Effector memory CD4-positive, alpha-beta T cell (primary cell): ENCODE measurements at regions not wholly inside any gene's neighbourhood (a gene's known extent, or its start where the extent isn't known, plus 50 kb on each side); places are given as distances from the start of the nearest gene placed in this dataset.

ENCODE experiments used
- DNase-seq, 3 donors: peaks; one replicate each; pipeline ENCODE4 v3.0.0-alpha.2; 2020
- H3K27ac ChIP-seq: 2 replicates; pipeline ENCODE4 v1.7.0; 2013; ENCODE audit warnings: mild to moderate bottlenecking, low read length, moderate library complexity; ENCODE audit not compliant: insufficient read depth, poor library complexity, severe bottlenecking
- H3K27me3 ChIP-seq: replicated peaks from 2 replicates; pipeline ENCODE4 v1.7.0; 2013; ENCODE audit warnings: mild to moderate bottlenecking, low read length; ENCODE audit not compliant: insufficient read depth, control insufficient read depth, poor library complexity, severe bottlenecking
- H3K36me3 ChIP-seq: 2 replicates; pipeline ENCODE4 v1.7.0; 2013; ENCODE audit warnings: mild to moderate bottlenecking, low read length, moderate library complexity; ENCODE audit not compliant: control insufficient read depth, insufficient read depth
- H3K4me1 ChIP-seq: 2 replicates; pipeline ENCODE4 v1.7.0; 2013; ENCODE audit warnings: low read length, mild to moderate bottlenecking; ENCODE audit not compliant: control insufficient read depth, insufficient read depth, poor library complexity, severe bottlenecking
- H3K4me3 ChIP-seq: 2 replicates; pipeline ENCODE4 v1.7.0; 2013; ENCODE audit warnings: low read length, low read depth, mild to moderate bottlenecking; ENCODE audit not compliant: insufficient read depth, poor library complexity, severe bottlenecking
- H3K9me3 ChIP-seq: 2 replicates; pipeline ENCODE4 v1.7.0; 2013; ENCODE audit warnings: mild to moderate bottlenecking, low read length, moderate library complexity; ENCODE audit not compliant: control insufficient read depth

GRCh38 chr4:138826322-138826721, 189.3 kb upstream of the NOCT start:
- H3K27ac ChIP-seq = no peak overlapping the region
- no peaks in the 10 kb centered on the region for H3K36me3 ChIP-seq
- H3K4me1 ChIP-seq = no peaks in the 10 kb centered on the region
- H3K9me3 ChIP-seq = no peaks in the 10 kb centered on the region
- H3K4me3 ChIP-seq = no peak overlapping the region
- DNase-seq = no peak
- H3K27me3 ChIP-seq = no peaks in the 10 kb centered on the region

GRCh38 chr4:138821331-138821730, 194.2 kb upstream of the NOCT start:
- Histone ChIP-seq H3K9me3 (no peaks in the 10 kb centered on the region), H3K27me3 (no peaks in the 10 kb centered on the region), H3K4me3 (no peak overlapping the region), H3K36me3 (no peaks in the 10 kb centered on the region), H3K27ac (no peak overlapping the region), H3K4me1 (no peaks in the 10 kb centered on the region)
- no peak for DNase-seq

- Histone ChIP-seq H3K27ac (no peak overlapping the region), H3K4me3 (no peak overlapping the region), H3K4me1 (no peaks in the 10 kb centered on the region), H3K36me3 (no peaks in the 10 kb centered on the region), H3K27me3 (no peaks in the 10 kb centered on the region), H3K9me3 (no peaks in the 10 kb centered on the region)
- no peak for DNase-seq
Measured at GRCh38 chr4:138816875-138817274, 198.7 kb upstream of the NOCT start.

GRCh38 chr4:138815811-138816210, 199.8 kb upstream of the NOCT start:
- H3K27ac ChIP-seq = no peak overlapping the region
- no peaks in the 10 kb centered on the region for H3K4me1 ChIP-seq
- H3K4me3 ChIP-seq = no peak overlapping the region
- H3K9me3 ChIP-seq = no peaks in the 10 kb centered on the region
- no peaks in the 10 kb centered on the region for H3K27me3 ChIP-seq
- H3K36me3 ChIP-seq = no peaks in the 10 kb centered on the region
- no peak for DNase-seq

GRCh38 chr4:138805736-138806135, 209.8 kb upstream of the NOCT start:
- H3K27me3 ChIP-seq = peaks cover 7% of the 10 kb centered on the region
- no peaks in the 10 kb centered on the region for H3K9me3 ChIP-seq
- no peak for DNase-seq
- H3K36me3 ChIP-seq = no peaks in the 10 kb centered on the region
- no peak overlapping the region for H3K4me3 ChIP-seq
- H3K27ac ChIP-seq = no peak overlapping the region
- H3K4me1 ChIP-seq = no peaks in the 10 kb centered on the region

GRCh38 chr4:138804711-138805110, 210.9 kb upstream of the NOCT start:
- peaks cover 7% of the 10 kb centered on the region for H3K27me3 ChIP-seq

GRCh38 chr4:138803051-138803450, 212.5 kb upstream of the NOCT start:
- Histone ChIP-seq H3K4me3 (no peak overlapping the region), H3K27me3 (peaks cover 7% of the 10 kb centered on the region), H3K36me3 (no peaks in the 10 kb centered on the region), H3K27ac (no peak overlapping the region), H3K9me3 (no peaks in the 10 kb centered on the region), H3K4me1 (no peaks in the 10 kb centered on the region)
- DNase-seq = no peak

More at GRCh38 chr4:138804711-138805110, 210.9 kb upstream of the NOCT start:
- Histone ChIP-seq H3K36me3 (no peaks in the 10 kb centered on the region), H3K4me1 (no peaks in the 10 kb centered on the region), H3K4me3 (no peak overlapping the region), H3K27ac (no peak overlapping the region), H3K9me3 (no peaks in the 10 kb centered on the region)
- DNase-seq = no peak

GRCh38 chr4:138802499-138802898, 213.1 kb upstream of the NOCT start:
- Histone ChIP-seq H3K27ac (no peak overlapping the region), H3K4me3 (no peak overlapping the region), H3K27me3 (peaks cover 7% of the 10 kb centered on the region), H3K9me3 (no peaks in the 10 kb centered on the region), H3K36me3 (no peaks in the 10 kb centered on the region), H3K4me1 (no peaks in the 10 kb centered on the region)
- no peak for DNase-seq

- Histone ChIP-seq H3K4me3 (no peak overlapping the region), H3K27me3 (peaks cover 7% of the 10 kb centered on the region), H3K27ac (no peak overlapping the region), H3K36me3 (no peaks in the 10 kb centered on the region), H3K4me1 (no peaks in the 10 kb centered on the region), H3K9me3 (no peaks in the 10 kb centered on the region)
- no peak for DNase-seq
Measured at GRCh38 chr4:138800421-138800820, 215.2 kb upstream of the NOCT start.

GRCh38 chr4:138798404-138798803, 217.2 kb upstream of the NOCT start:
- Histone ChIP-seq H3K27ac (no peak overlapping the region), H3K4me3 (no peak overlapping the region), H3K27me3 (peaks cover under 1% of the 10 kb centered on the region), H3K9me3 (no peaks in the 10 kb centered on the region), H3K4me1 (no peaks in the 10 kb centered on the region), H3K36me3 (no peaks in the 10 kb centered on the region)
- no peak for DNase-seq

- Histone ChIP-seq H3K36me3 (no peaks in the 10 kb centered on the region), H3K4me3 (no peak overlapping the region), H3K4me1 (no peaks in the 10 kb centered on the region), H3K27me3 (no peaks in the 10 kb centered on the region), H3K27ac (no peak overlapping the region), H3K9me3 (no peaks in the 10 kb centered on the region)
- DNase-seq = no peak
Measured at GRCh38 chr4:138797646-138798045, 217.9 kb upstream of the NOCT start.
